ENCODE measurements at regions not wholly inside any gene's neighbourhood (a gene's known extent, or its start where the extent isn't known, plus 50 kb on each side); places are given as distances from the start of the nearest gene placed in this dataset.
"Not testable (repeated sequence)": the region's sequence is repeated elsewhere in the genome, so short reads cannot be mapped to it uniquely, and the experiment has no call there.

DNA sequence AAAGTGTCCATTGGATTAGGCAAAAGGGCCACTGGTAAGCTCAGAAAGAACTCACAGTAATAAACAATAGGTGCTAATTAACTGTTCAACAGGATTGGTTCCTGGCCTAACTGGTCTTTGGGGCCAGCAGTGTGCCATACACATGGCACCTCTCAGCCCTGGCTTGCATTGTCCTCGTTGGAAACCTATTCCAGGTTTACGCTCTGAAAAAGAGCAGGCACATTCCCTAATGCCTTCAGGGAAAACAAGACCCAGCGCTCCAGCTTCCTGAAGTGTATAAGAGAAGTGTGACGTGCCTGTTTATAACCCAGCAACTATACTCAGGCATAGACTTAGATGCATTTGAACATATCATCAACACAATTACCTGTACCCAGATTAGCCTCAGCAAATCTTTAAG lies 51.9 kb upstream of the RBM47 start:
- H3K27ac Mint-ChIP-seq = no peak overlapping the region
- no peaks in the 10 kb centered on the region for H3K9me3 Mint-ChIP-seq (ENCODE audit: low read depth)
- no peaks in the 10 kb centered on the region for H3K4me1 Mint-ChIP-seq (ENCODE audit: low read depth)
- H3K4me3 Mint-ChIP-seq = no peak overlapping the region
- H3K27me3 Mint-ChIP-seq = no peaks in the 10 kb centered on the region
- no peaks in the 10 kb centered on the region for H3K36me3 Mint-ChIP-seq

DNA sequence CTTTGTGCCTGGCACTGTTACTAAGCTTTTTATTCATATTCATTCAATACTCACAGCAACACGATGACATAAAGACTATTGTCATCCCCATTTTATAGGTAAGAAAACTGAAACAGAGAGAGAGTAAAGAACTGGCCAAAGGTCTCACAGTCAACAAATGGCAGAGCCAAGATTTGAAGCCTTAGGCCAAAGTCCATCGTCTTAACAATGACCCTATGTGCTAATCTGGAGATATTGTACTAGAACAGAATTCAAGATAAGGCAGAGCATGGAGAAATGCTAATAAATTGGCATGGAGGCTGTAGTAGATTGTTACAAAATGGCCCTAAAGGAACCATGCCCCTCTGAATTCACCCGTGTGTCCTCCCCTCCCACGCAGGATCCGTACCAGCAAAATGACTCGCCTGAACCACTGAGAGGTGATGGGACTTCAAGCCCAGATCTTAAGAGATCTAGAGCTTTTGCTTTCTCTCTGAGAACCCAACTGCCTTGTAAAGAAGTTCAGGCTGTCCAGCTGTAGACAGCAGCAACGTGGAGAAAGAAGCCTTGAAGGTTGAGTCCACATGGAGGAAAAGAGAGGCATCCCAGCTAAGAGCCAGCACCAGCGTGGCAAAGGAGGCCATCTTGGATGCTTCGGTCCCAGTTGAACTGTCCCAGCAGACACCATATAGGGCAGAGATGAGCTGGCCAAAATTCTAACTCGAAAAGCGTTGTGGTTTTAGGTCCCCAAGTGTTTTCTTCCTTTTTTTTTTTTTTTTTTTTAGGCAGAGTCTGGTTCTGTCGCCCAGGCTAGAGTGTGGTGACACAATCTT lies 52.8 kb upstream of the RBM47 start:
- no peak overlapping the region for H3K27ac Mint-ChIP-seq
- H3K4me3 Mint-ChIP-seq = no peak overlapping the region
- H3K4me1 Mint-ChIP-seq (ENCODE audit: low read depth) = no peaks in the 10 kb centered on the region
- H3K36me3 Mint-ChIP-seq = no peaks in the 10 kb centered on the region
- H3K27me3 Mint-ChIP-seq = no peaks in the 10 kb centered on the region
- H3K9me3 Mint-ChIP-seq (ENCODE audit: low read depth) = no peaks in the 10 kb centered on the region

DNA sequence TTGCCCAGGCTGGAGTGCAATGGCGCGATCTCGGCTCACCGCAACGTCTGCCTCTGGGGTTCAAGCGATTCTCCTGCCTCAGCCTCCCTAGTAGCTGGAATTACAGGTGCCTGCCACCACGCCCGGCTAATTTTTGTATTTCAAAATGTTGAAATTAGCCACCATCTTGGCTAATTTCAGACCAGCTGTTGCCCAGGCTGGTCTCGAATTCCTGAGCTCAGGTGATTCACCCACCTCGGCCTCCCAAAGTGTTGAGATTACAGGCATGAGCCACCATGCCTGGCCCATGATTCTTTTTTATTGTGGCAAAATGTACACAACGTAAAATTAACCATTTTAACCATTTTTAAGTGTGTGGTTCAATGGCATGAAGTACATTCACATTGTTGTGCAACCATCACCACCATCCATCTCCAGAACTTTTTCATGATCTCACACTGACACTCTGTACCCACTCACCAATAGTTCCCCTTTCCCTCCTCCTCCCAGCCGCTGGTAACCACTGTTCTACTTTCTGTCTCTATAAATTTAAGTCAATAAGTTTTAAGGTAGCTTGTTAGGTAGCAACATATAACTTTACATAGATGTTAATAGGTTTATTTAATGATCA lies 54.0 kb upstream of the RBM47 start:
- H3K27me3 Mint-ChIP-seq; H3K27ac Mint-ChIP-seq; H3K4me1 Mint-ChIP-seq (ENCODE audit: low read depth); H3K36me3 Mint-ChIP-seq; H3K4me3 Mint-ChIP-seq; H3K9me3 Mint-ChIP-seq (ENCODE audit: low read depth): not testable (repeated sequence)

DNA sequence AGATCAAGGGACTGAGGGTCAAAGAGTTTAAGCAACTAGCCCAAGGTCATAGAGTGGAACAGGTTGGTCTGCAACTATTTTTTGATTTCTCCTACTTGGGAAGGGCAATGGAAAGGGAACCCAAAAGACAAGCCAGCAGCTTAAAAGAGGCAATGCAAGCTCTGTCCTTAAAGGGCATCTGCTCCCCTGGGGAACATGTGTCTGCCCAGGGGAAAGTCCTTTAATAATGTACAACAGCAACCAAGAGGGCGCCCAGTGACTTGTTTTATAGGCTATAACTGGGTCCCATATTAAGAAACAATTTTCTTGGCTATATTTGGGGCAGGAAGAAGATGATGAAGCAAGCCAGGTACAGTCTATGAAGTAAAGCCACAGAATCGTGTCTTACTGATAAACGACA lies 54.7 kb upstream of the RBM47 start:
- Mint-ChIP-seq H3K4me3 (no peak overlapping the region), H3K27ac (no peak overlapping the region), H3K9me3 (ENCODE audit: low read depth) (no peaks in the 10 kb centered on the region)

DNA sequence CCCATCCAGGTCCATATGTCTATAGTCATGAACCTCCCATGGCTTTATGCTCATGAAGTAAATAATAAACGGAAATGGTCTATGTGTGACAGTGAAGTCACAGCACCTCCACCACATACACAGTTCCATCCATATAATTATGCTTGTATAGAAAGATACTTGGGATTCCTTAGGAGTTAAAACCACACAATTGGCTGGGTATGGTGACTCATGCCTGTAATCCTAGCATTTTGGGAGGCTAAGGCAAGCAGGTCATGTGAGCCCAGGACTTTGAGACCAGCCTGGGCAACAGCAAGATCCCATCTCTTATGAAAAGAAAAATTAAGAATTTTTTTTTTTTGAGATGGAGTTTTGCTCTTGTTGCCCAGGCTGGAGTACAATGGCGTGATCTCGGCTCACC lies 55.6 kb upstream of the RBM47 start:
- Mint-ChIP-seq H3K27me3 (no peaks in the 10 kb centered on the region), H3K4me1 (ENCODE audit: low read depth) (peaks cover 10% of the 10 kb centered on the region), H3K9me3 (ENCODE audit: low read depth) (no peaks in the 10 kb centered on the region), H3K36me3 (peaks cover 2% of the 10 kb centered on the region), H3K27ac (no peak overlapping the region), H3K4me3 (no peak overlapping the region)

More for the DNA sequence above, 54.7 kb upstream of the RBM47 start:
- peaks cover 2% of the 10 kb centered on the region for H3K36me3 Mint-ChIP-seq
- peaks cover 10% of the 10 kb centered on the region for H3K4me1 Mint-ChIP-seq (ENCODE audit: low read depth)
- no peaks in the 10 kb centered on the region for H3K27me3 Mint-ChIP-seq

DNA sequence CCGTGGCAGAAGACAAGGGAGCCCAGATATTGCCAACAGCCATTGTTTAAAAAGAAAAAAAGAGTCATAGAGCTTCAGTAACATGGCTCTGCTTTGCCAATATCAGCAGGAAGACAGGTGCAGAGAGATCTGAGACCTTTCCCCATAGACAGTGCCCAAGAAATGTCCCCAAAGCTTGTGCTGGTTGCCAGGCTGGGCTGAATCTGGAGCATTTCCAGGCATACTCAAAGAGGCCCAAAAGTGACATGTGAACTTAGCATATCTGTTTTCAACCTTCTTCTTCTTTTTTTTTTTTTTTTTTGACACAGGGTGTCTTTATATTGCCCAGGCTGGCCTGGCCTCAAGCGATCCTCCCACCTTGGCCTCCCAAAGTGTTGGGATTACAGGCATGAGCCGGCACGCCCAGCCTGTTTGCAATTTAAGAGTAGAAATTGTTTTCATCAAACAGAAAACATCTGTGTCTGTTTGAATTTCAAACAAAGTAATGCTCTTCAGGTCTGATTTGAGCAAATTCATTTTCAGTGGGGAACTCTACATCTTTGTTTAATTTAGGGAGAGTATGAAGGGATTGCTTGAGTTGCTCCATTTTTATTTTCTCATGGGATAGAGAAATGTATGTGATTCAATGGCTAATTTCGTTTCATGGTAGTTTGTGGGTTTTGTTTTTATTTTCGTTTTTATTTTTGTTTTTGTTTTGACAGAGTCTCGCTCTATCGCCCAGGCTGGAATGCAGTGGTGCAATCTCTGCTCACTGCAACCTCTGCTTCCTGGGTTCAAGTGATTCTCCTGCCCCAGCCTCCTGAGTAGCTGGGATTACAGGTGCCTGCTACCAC lies 56.6 kb upstream of the RBM47 start:
- no peaks in the 10 kb centered on the region for H3K9me3 Mint-ChIP-seq (ENCODE audit: low read depth)
- no peak overlapping the region for H3K27ac Mint-ChIP-seq
- H3K27me3 Mint-ChIP-seq = no peaks in the 10 kb centered on the region
- H3K36me3 Mint-ChIP-seq = peaks cover 2% of the 10 kb centered on the region
- peaks cover 10% of the 10 kb centered on the region for H3K4me1 Mint-ChIP-seq (ENCODE audit: low read depth)
- no peak overlapping the region for H3K4me3 Mint-ChIP-seq

DNA sequence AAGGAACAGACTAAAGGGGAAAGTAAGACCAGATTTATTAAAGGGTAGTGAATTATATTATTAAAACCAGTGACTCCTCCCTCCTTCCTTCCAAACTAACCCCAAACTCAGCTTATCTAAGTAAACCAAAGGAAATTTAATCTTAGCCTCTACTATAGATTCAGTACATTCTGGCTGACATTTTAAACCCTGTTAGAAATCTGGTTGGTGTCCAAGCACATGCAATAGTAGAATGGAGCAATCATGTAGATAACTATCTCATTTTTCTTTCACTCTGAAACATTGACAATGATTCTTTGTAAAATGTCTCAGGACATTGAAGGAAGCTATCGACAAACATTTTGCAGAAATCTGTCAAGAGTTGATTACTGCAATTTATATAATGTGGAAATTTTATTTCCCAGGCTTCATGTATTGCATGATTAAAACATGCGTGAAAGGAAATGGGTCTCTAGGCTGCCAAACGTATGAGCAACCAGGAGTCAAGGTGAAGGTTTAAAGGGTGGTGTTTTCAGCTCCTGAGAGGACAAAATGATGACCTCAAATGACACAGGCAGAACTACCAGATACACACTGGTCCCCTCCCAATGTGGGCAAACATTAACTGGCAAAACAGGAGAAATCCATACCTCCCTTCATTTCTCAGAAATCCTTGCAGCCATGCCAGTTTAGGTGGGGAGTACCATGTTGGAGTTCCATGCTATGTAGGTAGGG lies 58.2 kb upstream of the RBM47 start:
- H3K27ac Mint-ChIP-seq = peak overlapping the region; percentile 79
- H3K36me3 Mint-ChIP-seq = peaks cover 4% of the 10 kb centered on the region
- H3K4me3 Mint-ChIP-seq = no peak overlapping the region
- H3K4me1 Mint-ChIP-seq (ENCODE audit: low read depth) = peaks cover 10% of the 10 kb centered on the region
- no peaks in the 10 kb centered on the region for H3K27me3 Mint-ChIP-seq
- no peaks in the 10 kb centered on the region for H3K9me3 Mint-ChIP-seq (ENCODE audit: low read depth)

DNA sequence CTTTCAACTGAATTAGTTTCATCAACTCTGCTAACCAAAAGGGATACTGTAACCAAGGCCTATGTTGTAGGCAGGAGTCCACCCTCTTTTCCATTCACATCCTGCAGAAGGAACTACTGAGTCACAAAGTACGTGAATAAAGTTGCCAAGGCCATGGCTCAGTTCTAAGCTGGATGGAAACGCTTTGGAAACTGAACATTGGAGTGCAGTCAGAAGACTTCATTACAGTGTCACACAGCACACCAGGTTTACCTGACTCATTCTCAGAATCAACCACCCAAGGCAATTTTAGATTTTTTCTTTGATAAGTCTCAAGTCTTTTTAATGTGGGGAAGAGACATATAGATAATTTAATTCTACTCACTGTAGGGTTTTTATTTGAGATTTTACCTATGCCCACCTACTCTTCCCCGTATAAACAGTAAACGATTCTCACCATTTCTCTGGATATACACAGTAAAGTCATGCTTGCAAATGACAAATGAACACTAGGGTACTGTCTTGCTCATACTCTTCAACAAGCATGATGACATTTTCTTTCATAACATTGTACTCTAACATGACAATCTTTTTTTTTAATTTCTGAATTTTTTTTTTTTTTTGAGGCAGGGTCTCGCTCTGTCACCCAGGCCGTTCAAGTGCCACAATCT lies 58.9 kb upstream of the RBM47 start:
- peak overlapping the region; percentile 79 for H3K27ac Mint-ChIP-seq
- H3K4me1 Mint-ChIP-seq (ENCODE audit: low read depth) = peaks cover 10% of the 10 kb centered on the region
- no peaks in the 10 kb centered on the region for H3K27me3 Mint-ChIP-seq
- H3K36me3 Mint-ChIP-seq = peaks cover 4% of the 10 kb centered on the region
- H3K4me3 Mint-ChIP-seq = no peak overlapping the region
- H3K9me3 Mint-ChIP-seq (ENCODE audit: low read depth) = no peaks in the 10 kb centered on the region

DNA sequence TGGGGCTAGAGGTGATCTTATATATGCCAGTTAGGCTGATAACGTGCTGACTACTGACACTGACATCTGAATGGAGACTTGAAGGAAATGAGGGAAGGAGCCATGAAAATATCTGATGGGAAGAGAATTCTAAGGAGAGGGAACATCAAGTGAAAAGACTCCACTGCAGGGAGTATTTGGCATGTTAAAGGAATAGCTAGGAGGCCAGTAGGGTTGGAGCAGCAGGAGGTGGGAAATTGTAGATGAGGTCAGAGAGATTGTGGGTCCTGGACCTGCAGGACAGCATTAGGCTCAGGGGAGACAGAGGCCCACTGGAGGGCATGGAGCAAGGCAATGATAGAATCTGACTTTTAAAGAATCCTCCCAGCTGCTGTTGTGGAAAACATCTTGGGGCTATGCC lies 55.8 kb upstream of the NSUN7 start:
- H3K27ac Mint-ChIP-seq = no peak overlapping the region
- peaks cover 3% of the 10 kb centered on the region for H3K36me3 Mint-ChIP-seq
- no peaks in the 10 kb centered on the region for H3K27me3 Mint-ChIP-seq
- no peaks in the 10 kb centered on the region for H3K4me1 Mint-ChIP-seq (ENCODE audit: low read depth)
- no peaks in the 10 kb centered on the region for H3K9me3 Mint-ChIP-seq (ENCODE audit: low read depth)
- H3K4me3 Mint-ChIP-seq = no peak overlapping the region

DNA sequence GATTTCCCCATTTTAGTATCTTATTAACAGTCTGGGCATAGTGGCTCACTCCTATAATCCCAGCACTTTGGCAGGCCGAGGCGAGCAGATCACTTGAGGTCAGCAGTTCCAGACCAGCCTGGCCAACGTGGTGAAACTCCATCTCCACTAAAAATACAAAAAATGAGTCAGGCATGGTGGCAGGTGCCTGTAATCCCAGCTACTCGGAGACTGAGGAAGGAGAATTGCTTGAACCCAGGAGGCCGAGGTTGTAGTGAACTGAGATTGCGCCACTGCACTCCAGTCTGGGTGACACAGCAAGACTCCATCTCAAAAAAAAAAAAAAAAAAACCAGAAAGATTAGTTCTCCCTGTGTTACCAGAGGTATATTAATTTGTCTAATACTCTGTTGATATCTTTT lies 52.3 kb upstream of the NSUN7 start:
- not testable (repeated sequence) for H3K4me3 Mint-ChIP-seq; H3K36me3 Mint-ChIP-seq; H3K27me3 Mint-ChIP-seq; H3K9me3 Mint-ChIP-seq (ENCODE audit: low read depth); H3K27ac Mint-ChIP-seq
- peaks cover 11% of the 10 kb centered on the region for H3K4me1 Mint-ChIP-seq (ENCODE audit: low read depth)

DNA sequence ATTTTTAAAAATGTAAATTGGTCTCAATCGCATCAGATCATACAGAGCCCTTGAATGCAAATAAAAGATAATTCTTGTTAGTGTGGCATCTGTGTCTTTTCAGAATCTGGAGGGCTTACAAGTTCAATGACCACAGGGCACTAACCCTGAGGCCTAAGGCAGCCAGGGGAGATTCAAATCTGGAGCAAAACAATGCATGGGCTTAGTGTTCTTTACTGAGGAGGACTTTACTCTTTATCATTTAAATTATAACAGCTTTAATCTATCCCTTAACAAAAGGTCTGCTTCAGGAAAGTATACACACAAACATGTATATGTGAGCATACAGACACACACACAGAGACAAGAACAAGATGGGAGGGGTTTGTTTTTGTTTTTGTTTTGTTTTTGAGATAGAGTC lies 51.0 kb upstream of the NSUN7 start:
- Mint-ChIP-seq H3K4me1 (ENCODE audit: low read depth) (peaks cover 14% of the 10 kb centered on the region), H3K9me3 (ENCODE audit: low read depth) (no peaks in the 10 kb centered on the region), H3K27ac (no peak overlapping the region), H3K27me3 (no peaks in the 10 kb centered on the region), H3K4me3 (no peak overlapping the region), H3K36me3 (no peaks in the 10 kb centered on the region)

DNA sequence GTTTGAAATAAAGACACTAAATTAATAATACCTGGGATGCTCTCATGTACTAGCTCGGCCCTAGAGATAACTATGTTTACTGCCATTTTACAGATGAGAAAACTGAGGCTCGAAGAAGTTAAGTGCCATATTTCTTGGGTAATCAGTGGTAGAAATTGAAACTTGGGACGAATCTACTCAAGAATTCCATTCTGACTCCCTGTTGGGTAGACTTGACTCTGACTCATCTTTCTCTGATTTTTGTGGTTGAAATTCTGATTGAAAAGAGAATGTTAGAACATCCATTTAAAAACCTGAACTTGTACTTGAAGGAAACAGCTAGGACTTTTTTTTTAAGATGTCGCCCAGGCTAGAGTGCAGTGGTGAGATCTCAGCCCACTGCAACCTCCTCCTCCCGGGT lies 50.1 kb upstream of the NSUN7 start:
- no peaks in the 10 kb centered on the region for H3K27me3 Mint-ChIP-seq
- no peak overlapping the region for H3K27ac Mint-ChIP-seq

More for the DNA sequence above, 50.1 kb upstream of the NSUN7 start:
- Mint-ChIP-seq H3K9me3 (ENCODE audit: low read depth) (no peaks in the 10 kb centered on the region), H3K4me1 (ENCODE audit: low read depth) (peaks cover 14% of the 10 kb centered on the region), H3K36me3 (no peaks in the 10 kb centered on the region), H3K4me3 (no peak overlapping the region)

Measured in activated naive CD8-positive, alpha-beta T cell (primary cell).